ENCODE measurements at regions not wholly inside any gene's neighbourhood (a gene's known extent, or its start where the extent isn't known, plus 50 kb on each side); places are given as distances from the start of the nearest gene placed in this dataset.
"Not testable (repeated sequence)": the region's sequence is repeated elsewhere in the genome, so short reads cannot be mapped to it uniquely, and the experiment has no call there.

DNA sequence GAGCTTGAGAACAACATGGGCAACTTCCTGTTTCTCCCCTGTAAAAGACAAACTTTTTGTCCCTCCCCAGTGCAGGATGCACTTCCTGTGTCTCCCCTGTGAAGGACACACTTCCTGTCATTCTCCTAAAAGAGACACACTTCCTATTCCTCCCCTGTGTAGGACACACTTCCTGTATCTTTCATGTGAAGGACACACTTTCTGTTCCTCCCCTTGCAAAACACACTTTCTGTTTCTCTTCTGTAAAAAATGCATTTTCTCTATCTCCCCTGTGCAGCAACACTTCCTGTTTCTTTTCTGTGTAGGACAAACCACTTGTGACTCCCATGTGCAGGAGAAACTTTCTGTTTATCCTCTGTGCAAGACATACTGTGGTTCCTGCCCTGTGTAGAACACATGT, 488.6 kb upstream of the USP9Y start:
- no peak for DNase-seq

DNA sequence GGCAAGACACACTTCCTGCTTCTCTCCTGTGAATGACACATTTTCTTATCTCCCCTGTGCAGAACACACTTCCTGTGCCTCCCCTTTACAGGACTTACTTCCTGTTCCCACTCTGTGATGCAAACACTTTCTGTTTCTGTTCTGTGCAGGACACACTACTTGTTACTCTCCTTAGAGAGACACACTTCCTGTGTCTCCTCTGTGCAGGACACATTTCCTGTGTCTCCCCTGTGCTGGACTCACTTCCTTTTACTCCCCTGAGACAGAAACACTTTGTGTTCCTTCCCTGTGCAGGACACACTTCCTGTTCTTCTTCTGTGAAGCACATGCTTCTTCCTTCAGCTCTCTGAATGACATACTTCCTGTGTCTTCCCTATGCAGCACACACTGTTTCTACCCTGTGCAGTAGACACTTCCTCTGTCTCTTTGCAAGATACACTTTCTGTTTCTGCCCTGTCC, 485.4 kb upstream of the USP9Y start:
- DNase-seq, result peak; percentile 31

DNA sequence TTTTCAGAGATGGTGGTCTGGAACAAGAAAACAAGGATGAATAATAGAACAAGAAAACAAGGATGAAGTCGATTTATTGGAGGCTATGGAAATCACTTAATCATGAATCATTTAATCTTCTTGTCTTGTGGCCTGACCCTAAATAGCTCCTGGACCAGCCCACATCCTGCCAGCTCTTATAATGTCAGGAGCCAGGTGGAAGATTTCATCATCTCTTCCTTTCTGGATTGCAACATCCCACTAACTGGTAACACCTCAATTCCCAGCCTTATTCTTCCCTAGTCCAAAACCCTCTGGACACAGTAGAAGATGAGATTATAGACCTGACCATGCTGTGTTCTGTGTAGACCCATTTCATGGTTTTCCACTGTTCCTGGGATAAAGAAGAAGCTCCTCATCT, 470.1 kb upstream of the USP9Y start:
- DNase-seq, result no peak

DNA sequence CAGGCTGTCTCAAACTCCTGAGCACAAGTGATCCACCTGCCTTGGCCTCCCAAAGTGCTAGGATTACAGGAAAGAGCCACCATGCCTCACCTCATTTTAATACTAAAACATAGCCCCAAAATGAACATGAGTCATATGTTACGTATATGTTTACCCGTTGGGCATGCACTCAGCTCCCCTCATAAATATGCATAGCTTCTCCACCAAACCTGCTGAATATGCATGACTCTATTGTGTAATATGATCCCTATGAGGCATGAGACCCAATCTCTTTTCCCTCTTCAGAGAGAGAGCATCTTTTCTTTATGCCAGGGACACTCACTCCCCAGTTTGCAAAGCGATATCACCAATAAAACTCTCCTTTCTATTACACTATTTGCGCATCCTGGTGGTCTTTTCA, 464.6 kb upstream of the USP9Y start:
- no peak for DNase-seq

DNA sequence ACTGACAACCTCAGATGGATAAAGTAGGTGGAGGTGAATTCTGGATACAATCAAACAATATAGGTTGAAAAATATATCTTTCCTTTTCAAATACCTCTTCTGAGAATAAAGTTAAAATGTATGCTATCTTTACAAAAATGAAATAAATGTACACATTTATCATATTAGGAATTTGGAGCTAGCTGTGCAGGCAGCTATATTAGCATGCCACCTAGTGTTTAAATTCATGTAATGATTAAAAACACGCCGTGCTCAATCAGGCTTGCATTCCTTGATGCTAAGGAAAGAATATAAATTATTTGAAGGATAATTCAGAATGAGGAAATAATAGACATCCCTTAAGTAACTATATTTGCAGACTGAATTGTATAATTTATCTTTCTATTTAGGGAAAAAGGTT, 460.7 kb upstream of the USP9Y start:
- not testable (repeated sequence) for DNase-seq

DNA sequence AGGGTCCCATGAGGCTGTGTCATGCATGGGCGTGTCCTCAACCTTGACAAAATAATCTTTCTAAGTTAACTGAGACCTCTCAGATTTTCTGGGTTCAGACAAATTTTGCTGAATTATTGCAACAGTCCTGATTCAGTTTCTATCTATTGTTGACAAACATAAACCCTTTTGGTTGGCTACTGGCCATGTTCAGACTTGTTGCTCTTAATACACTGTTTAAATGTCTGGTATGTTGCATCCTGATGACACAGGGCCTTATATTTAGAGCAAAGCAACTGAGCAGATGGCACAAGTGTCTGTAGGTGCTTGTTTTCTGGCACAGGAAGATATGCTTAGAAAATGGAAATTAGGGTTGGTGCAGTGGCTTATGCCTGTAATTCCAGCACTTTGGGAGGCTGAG, 456.9 kb upstream of the USP9Y start:
- no peak for DNase-seq

DNA sequence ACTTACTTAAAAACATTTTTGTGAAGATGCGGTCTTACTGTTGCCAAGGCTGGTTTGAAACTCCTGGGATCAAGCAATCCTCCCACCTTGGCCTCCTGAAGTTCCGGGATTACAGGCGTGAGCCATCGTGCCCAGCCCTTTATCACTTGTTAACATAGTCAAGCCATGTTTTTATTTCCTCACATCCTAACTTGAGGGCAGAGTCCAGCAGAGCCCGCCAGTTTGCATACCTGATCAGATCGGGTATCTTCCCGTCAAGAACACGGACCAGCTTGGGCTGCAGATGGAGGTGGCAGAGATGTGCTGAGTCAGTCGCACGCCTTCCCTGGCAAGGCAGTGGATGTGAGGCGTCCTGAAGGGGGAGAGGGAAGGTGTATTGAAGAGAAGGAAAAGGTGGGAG, 447.3 kb upstream of the USP9Y start:
- DNase-seq, result no peak

DNA sequence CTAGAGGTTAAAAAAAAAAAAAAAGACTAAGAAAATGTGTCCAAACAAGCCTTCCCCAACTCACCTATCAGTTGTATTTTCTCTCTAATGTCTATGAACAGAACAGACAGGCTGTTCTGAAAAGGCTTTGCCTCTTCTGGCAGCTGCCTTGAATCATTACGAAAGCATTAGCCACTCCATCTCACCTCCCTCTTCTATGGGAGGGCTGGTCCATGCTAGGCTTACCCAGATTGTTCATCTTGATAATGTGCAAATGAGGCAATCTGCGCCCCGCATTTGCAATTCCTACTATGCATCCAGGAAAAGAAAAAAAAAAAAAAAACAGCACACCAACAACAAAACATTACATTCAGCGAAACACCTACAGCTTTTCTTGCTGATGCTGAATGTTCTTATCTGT, 429.9 kb upstream of the USP9Y start:
- no peak for DNase-seq

DNA sequence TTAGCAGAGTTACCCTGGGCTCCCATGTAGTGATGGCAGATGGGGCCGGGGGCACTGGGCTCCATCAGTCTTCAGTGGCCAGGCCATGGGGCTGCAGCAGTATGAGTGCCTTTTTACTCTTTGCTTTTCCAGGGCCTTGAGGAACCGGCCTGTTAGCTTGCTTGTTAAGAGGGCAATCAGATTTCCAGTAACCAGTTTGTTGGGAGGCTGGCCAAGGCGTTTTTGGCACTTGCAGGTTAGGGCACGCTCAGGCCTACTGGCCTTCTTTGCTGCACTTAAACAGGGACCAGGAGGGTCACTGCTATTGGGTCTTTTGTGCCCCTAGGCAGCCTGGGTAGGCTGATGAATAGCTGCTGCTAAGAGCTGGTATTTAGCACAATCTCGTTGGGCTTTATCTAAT, 415.4 kb upstream of the USP9Y start:
- DNase-seq, result no peak

DNA sequence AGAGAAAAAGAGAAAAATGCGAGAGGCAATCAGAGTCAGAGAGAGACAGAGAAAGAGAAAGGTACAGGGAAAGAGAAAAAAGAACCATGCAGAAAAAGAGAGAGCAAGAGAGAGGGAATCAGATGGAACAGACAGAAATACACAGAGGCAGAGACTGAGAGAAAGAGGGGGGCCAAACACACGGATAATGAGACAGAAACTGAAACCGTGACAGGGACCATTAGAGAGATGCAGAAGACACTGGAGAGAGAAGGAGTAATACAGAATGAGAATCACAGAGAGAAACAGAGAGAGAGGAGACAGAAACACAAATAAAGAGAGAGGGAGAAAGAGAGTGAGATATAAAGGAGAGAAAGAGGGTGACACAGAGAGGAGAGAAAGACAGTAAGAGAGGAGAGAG, 412.1 kb upstream of the USP9Y start:
- DNase-seq, result no peak

DNA sequence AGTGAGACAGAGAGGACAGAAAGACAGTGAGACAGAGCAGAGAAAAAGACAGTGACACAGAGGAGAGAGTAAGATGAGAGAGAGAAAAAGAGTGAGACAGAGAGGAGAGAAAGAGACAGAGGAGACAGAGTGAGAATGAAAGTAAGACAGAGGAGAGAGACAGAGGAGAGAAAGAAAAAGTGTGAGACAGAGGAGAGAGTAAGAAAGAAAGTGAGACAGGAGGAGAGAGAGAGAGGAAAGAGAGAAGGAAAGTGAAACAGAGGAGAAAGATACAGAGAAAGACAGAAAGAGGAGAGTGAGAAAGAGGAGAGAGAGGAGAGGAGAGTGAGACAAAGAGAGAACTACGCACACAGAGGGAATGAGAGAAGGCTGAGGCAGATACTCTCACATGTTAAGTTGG, 411.6 kb upstream of the USP9Y start:
- DNase-seq, result no peak

DNA sequence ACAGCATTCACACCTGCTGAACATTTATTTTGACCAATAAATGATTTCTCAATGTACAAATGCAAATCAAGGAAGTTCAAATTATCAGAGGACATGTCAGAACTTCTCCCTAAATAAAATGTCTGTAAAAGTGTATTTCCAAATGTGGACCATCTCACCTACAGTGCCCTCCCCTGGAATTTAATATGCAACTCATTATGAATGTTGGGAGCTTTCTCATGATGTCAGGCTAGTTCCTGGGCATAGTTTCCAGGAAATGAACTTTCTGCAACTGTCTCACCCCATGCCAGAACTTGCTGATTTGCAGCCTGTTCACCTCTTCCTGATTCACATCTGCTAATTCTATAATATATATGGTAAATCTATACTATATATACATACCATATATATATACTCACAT, 408.5 kb upstream of the USP9Y start:
- no peak for DNase-seq

DNA sequence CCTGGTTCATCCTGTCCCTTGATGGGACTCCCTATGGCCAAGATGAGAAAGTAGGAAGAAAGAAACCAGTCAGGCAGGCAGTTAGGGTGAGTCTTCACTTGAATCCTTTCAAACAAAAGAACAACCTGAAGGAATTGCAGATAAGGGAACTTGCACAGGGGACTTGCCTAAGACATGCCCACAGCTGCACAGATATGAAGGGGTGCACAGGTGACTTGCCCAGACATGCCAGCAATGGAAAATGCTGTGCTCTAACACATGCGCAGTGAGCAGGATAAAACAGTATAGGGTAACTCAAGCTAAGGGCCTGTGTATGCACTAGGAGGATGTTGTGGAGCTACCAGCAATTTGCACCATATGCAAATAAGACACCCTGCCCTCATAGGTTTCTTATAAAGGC, 404.6 kb upstream of the USP9Y start:
- DNase-seq, result peak; percentile 0

DNA sequence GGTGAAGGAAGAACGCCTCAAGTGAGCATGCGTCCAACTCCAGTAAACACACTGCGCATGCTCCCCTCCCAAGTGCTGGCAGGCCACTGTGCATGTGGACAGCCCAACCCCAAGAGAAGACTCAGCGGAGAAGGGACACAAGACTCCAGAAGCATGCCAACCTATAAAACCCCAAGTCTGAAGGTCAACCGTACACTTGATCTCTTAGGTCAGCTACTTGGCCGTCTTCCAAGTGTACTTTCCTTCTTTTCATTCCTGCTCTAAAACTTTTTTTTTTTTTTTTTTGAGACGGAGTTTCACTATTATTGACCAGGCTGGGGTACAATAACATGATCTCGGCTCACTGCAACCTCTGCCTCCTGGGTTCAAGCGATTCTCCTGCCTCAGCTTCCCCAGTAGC, 401.2 kb upstream of the USP9Y start:
- DNase-seq, result not testable (repeated sequence)

DNA sequence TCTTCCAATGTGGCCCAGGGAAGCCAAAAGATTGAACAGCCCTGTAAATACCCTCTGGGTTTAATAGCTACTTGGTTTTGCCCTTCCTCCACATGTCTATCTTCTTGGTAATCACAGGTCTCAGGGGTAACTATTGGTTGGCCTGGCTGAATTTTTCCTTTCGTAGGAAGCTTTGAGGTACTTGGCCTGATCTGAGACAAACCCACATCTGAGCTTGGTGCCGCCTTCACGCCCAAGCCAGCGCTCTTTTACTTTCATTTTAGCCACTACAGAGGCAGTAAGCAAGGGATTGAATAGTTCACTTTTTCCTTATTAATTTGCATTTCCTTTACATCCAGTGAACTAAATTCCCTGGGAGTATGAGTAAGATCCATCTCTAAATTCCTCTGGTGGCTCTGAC, 397.6 kb upstream of the USP9Y start:
- DNase-seq, result no peak

DNA sequence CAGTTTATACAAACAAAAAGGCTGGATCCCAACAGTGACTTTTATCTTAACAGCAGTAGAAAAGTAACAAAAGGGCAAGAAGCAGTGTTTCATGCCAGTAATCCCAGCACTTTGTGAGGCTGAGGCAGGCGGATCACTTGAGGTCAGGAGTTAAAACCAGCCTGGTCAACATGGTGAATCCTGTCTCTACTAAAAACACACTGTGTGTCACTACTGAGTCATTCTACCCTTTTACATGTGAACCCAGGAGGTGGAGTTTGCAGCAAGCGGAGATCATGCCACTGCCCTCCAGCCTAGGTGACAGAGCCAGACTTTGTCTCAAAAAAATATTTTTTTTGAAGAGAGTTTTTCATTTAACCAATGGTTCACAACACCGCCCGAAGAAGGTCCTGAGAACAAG, 395.6 kb upstream of the USP9Y start:
- no peak for DNase-seq

DNA sequence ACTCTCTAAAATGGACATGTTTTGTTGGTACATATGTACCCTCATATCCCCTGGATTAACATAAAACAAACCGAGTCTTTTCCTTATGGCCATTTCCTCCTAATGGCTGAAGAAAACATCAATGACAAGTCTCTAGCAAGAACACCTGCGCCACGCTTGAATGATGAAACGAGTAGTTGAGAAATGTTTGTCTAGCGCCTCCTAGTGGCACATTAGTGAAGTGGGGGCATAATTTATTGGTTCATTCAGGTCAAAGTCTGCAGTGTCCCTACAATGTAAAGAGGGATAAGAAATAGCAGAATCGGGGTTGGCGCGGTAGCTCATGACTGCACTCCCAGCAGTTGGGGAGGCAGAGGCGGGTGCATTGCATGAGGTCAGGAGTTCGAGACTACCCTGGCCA, 391.8 kb upstream of the USP9Y start:
- DNase-seq, result peak; percentile 43

DNA sequence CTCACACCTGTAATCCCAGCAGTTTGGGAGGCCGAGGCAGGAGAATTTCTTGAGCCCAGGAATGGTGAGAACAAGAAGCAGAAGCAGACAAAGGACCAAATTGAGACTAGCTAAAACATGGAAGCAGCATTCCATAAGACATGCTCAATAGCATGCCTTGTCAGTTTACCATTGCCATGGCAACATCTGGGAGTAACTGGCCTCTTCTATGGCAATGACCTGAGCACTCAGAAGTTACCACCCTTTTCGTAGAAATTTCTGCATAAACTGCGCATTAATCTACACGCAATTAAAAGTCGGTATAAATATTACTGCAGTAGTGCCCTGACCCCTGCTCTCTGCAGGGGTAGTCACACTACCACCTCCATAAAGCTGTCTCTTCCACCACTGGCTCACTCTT, 390.2 kb upstream of the USP9Y start:
- DNase-seq, result no peak

DNA sequence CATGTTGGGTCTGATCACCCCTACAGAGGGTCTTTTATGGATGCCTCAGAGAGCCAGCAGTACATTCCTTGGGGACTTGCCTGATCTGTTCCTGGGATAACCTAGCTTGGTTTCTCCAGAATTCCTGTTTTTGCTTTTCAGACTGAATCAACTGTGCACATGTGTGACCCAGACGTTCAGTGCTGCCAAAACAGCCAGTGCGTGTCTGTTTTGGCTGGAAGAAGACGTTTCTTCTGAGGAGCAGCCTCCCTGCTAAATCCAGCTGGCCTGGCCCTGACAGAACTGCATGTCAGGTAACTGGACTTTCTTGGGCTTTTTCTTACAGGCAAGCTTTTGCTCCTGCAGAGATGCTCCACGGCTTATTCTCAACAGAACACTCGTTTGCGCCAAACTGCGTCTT, 373.3 kb upstream of the USP9Y start:
- no peak for DNase-seq

DNA sequence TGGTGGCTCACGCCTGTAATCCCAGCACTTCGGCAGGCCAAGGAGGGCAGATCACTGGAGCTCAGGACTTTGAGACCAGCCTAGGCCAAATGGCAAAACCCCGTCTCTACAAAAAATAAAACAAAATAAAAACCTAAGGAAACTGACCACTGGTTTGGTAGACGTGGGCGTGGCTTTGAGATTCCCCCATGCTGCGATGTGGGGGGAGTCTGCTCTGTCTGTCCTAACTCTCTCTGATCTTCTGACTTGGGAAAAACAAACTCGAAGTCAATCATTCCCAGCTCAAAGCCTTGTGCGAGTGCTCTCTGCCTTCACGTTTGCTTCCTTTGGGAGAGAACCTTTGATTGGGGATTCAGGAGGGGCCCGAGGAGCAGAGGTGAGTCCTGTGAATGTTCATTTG, 369.1 kb upstream of the USP9Y start:
- DNase-seq, result not testable (repeated sequence)

DNA sequence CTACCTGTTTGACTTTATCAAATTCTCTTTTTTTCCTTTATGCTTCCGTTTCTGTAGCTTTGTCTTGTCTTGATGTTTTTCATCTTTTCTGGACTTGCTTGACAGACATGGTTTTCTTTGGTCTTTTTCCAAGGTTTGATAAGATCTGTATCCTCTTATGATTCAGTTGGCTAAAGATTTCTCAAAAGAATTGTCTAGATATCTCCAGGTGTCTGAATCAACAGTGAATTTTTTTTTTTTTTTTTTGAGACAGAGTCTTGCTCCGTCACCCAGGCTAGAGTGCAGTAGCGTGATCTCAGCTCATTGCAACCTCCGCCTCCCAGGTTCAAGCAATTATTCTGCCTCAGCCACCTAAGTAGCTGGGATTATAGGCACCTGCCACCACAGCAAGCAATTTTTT, 357.8 kb upstream of the USP9Y start:
- DNase-seq, result no peak

DNA sequence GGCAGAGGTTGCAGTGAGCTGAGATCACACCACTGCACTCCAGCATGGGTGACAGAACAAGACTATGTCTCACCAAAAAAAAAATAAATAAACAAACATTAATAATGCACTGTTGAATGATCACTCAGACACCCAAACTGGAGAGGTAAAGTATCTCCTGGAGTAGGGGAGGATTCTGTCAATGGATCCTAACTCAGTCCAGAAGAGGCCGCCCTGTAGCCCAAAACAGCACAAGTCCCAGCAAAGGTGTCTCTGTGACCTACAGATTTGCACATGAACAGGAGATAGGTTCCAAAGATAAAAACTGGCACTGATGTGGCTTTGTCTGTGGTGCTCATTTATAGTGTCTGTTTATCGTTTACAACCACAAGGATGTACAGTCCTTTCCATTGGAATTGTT, 352.9 kb upstream of the USP9Y start:
- no peak for DNase-seq

DNA sequence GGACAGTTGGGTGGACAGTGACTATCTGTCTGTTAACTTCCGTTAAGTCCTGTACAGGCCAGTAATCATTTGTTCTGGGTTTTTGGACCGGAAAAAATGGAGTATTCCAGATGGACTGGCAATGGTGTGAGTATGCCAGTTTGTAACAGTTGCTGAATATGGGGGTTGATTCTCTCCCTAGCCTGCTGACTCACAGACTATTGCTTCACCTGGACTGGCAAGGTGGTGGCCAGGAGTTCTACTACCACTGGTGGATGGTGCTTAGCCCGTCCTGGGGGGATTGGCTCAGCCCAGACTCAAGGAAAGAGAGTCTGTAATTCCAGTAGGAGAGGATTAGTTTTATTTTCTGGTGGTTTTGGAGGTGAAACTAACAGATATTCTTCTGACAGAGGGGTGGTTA, 343.8 kb upstream of the USP9Y start:
- DNase-seq, result no peak

DNA sequence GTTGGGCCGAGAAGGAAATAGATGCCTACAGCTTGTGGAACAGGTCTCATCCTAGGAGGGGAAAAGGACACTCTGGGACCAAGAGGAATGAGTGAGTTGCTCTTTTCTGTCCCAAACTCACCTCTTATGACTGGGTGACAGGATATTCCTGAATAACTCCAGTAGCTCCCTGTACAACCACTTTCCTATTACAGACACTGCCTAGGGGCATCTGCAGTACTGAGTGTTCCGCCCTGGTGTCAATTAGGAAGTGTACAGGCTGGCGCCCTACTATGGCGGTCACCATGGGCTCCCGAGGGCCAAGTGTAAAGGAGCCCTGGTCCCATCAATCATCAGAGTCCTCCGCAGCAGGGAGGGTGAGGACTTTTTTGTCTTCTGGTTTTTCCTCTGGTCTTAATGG, 343.4 kb upstream of the USP9Y start:
- DNase-seq, result no peak

DNA sequence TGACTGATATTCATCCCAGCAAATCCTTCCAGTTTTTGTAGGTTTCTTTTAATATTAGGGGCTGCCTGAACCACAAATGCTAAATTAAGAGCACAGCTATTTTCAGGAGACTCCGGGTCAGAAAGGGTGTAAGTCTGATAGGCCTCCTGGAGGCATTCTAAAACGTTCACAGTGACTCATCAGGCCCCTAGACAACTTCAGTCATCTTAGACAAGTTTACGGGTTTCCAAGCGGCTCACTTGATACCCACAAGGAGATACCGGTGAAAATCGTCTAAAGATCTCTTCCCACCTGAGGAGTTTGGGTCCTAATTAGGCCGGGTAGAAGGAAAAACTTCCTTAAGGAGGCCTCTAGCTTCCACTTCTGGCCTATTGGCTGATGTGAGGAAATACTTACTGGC, 342.7 kb upstream of the USP9Y start:
- DNase-seq, result no peak

DNA sequence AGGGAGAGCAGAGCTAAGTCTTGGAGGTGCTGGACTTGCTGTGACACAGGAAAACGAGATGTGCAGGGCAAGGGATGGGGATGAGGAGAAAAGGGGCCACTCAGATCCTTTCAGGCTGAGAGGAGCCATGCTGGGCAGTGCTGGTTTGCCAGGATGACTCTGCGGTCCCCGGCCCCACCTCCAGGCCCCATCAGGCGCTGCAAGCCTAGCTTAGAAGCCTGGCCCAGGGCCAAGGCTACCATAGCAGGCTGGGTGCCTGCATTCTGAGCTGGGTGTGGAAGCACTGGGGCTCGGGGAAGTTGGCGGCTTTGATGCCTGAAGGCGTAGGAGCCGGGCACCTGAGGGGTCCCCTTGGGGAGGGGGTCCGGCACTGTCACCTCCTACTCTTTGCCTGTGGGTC, 341.2 kb upstream of the USP9Y start:
- peak; percentile 86 for DNase-seq

Measured in hematopoietic multipotent progenitor cell treated with erythropoietin and hydrocortisone succinate and interleukin-3 and kit ligand, for 6 days (in vitro differentiated cells).